Panc1 (cell line): ENCODE measurements at regions not wholly inside any gene's neighbourhood (a gene's known extent, or its start where the extent isn't known, plus 50 kb on each side); places are given as distances from the start of the nearest gene placed in this dataset.
"Not testable (repeated sequence)": the region's sequence is repeated elsewhere in the genome, so short reads cannot be mapped to it uniquely, and the experiment has no call there.

Source experiments
- ATAC-seq: fragments of 200-7000 bp; cut with Tn5 transposase; 2 replicates; pipeline ENCODE4 v1.9.1; 2020; ENCODE audit warnings: mild to moderate bottlenecking, moderate library complexity
- BruUV-seq: library from RNA; stranded (reverse); fragments of 400-500 nt; replicated peaks from 2 replicates; lab custom pipeline; 2021; lab: Mats Ljungman, UMichigan
- CTCF ChIA-PET: fragments of 300-600 bp; sonication (Branson Sonifier 250); formaldehyde crosslinking; loops from one replicate; lab custom pipeline; 2022; ENCODE audit warnings: antibody characterized with exemption; lab: Charles Lee
- POLR2A ChIA-PET: fragments of 300-600 bp; sonication (Branson Sonifier 250); formaldehyde crosslinking; loops from one replicate; lab custom pipeline; 2022; ENCODE audit warnings: antibody characterized with exemption; lab: Charles Lee
- DNase-seq: peaks from one replicate; pipeline ENCODE4 v3.0.0-alpha.2; 2010; ENCODE audit warnings: low read depth, low spot score
- H3K27ac ChIP-seq: 2 replicates; pipeline ENCODE4 v1.5.1; 2011; ENCODE audit warnings: mild to moderate bottlenecking, low read length, inconsistent platforms
- H3K27me3 ChIP-seq: fragments of 200-500 bp; sonication (Bioruptor generic); 2 replicates; pipeline ENCODE4 v1.6.0; 2014; ENCODE audit warnings: low read length, inconsistent platforms; ENCODE audit not compliant: control insufficient read depth, insufficient read depth
- H3K36me3 ChIP-seq: fragments of 200-500 bp; sonication (Bioruptor generic); 2 replicates; pipeline ENCODE4 v1.5.1; 2014; ENCODE audit warnings: inconsistent platforms, mild to moderate bottlenecking, low read length, moderate library complexity; ENCODE audit not compliant: control insufficient read depth, insufficient read depth
- H3K4me1 ChIP-seq: 2 replicates; pipeline ENCODE4 v1.5.1; 2011; ENCODE audit warnings: inconsistent platforms, mild to moderate bottlenecking, low read length, moderate library complexity; ENCODE audit not compliant: control insufficient read depth, insufficient read depth
- H3K4me3 ChIP-seq, 2 experiments: 2 replicates each; pipeline ENCODE4 v1.5.1; 2011 to 2012; ENCODE audit warnings: low read depth in 2 of 2, low read length in 2 of 2, mild to moderate bottlenecking in 2 of 2, inconsistent platforms in 1 of 2, moderate library complexity in 1 of 2
- H3K9me3 ChIP-seq: fragments of 200-500 bp; sonication (Bioruptor generic); 2 replicates; pipeline ENCODE4 v1.5.1; 2014; ENCODE audit warnings: low read depth, mild to moderate bottlenecking, inconsistent platforms, low read length, moderate library complexity; ENCODE audit not compliant: control insufficient read depth, insufficient read depth
- POLR2AphosphoS5 ChIP-seq: IDR thresholded peaks from 2 replicates; pipeline ENCODE4 v1.6.1; 2012; ENCODE audit warnings: mild to moderate bottlenecking, low read depth, low read length, moderate library complexity
- SIN3A ChIP-seq: IDR thresholded peaks from 2 replicates; pipeline ENCODE4 v1.6.1; 2012; ENCODE audit warnings: low read depth, mild to moderate bottlenecking, low read length, moderate library complexity, borderline replicate concordance; ENCODE audit not compliant: insufficient read depth
- TCF7L2 ChIP-seq: IDR thresholded peaks from 2 replicates; pipeline ENCODE4 v1.6.1; 2011; ENCODE audit warnings: mild to moderate bottlenecking, low read depth, low read length, inconsistent platforms
- in situ Hi-C: cut with HindIII; loops from 2 replicates; pipeline ENCODE4 v1.10.0; 2016; ENCODE audit warnings: low sequenced_read_pairs, low pct_unique_long_range_greater_than_20kb
- intact Hi-C: fragments of 100-400 bp; cut with micrococcal nuclease; formaldehyde crosslinking; loops from one replicate; pipeline ENCODE4 v1.10.0; 2022; ENCODE audit not compliant: unreplicated experiment
- TF ChIP-seq, protein P1 (sequence below): fragments of 450-650 bp; IDR thresholded peaks from 2 replicates; pipeline ENCODE4 v1.5.1; 2017; ENCODE audit warnings: mild to moderate bottlenecking

DNA sequence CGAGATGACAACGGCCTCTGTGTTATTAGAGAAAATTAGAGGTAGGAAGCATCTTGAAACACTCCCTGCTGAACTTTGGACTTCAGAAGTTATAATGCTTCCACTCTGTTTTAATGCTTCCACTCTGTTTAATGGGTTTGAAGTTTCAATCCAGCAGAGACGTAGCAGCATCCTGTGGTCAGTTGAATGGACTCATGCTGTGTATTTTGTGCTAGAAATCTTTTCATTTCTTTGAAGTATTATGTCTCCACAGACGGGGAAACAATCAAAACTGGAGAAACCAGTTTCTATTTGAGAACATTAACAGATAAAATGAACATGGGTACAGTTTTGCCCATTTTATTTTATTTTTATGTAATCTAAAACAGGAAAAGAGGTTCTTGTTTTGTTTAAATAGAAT, 1736.2 kb downstream of the SLITRK5 start:
- Histone ChIP-seq H3K4me3 (no peak overlapping the region), H3K4me1 (no peaks in the 10 kb centered on the region), H3K9me3 (no peaks in the 10 kb centered on the region), H3K36me3 (no peaks in the 10 kb centered on the region), H3K27me3 (no peaks in the 10 kb centered on the region), H3K27ac (no peak overlapping the region)
- DNase-seq (no peak), ATAC-seq (no peak)
- no TSS peak for BruUV-seq
- ChIA-PET POLR2A (no interaction called here), CTCF (no interaction called here)
- in situ Hi-C loops (no loop called here), intact Hi-C loops (no loop called here)
- TF ChIP-seq, protein P1, sequence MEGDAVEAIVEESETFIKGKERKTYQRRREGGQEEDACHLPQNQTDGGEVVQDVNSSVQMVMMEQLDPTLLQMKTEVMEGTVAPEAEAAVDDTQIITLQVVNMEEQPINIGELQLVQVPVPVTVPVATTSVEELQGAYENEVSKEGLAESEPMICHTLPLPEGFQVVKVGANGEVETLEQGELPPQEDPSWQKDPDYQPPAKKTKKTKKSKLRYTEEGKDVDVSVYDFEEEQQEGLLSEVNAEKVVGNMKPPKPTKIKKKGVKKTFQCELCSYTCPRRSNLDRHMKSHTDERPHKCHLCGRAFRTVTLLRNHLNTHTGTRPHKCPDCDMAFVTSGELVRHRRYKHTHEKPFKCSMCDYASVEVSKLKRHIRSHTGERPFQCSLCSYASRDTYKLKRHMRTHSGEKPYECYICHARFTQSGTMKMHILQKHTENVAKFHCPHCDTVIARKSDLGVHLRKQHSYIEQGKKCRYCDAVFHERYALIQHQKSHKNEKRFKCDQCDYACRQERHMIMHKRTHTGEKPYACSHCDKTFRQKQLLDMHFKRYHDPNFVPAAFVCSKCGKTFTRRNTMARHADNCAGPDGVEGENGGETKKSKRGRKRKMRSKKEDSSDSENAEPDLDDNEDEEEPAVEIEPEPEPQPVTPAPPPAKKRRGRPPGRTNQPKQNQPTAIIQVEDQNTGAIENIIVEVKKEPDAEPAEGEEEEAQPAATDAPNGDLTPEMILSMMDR: no peak
- no peak for TF ChIP-seq POLR2AphosphoS5
- no peak for TF ChIP-seq SIN3A

- ChIA-PET POLR2A (no interaction called here), CTCF (no interaction called here)
- Histone ChIP-seq H3K9me3 (no peaks in the 10 kb centered on the region), H3K4me1 (no peaks in the 10 kb centered on the region), H3K27ac (no peak overlapping the region), H3K36me3 (no peaks in the 10 kb centered on the region), H3K4me3 (no peak overlapping the region), H3K27me3 (no peaks in the 10 kb centered on the region)
- intact Hi-C loops (no loop called here), in situ Hi-C loops (no loop called here)
- BruUV-seq: no TSS peak
- ATAC-seq: no peak
- no peak for DNase-seq
- TF ChIP-seq SIN3A (no peak), TCF7L2 (no peak)
- TF ChIP-seq, protein P1: no peak
These were observed 1761.8 kb downstream of the SLITRK5 start for GRCh38 chr13:89432997-89433396.

GRCh38 chr13:89434624-89435023, 1763.5 kb downstream of the SLITRK5 start:
- ATAC-seq, BruUV-seq, in situ Hi-C loops, H3K27me3 ChIP-seq, POLR2A ChIA-PET, H3K4me3 ChIP-seq, intact Hi-C loops, H3K36me3 ChIP-seq, H3K4me1 ChIP-seq, H3K9me3 ChIP-seq, H3K27ac ChIP-seq, DNase-seq: not testable (repeated sequence)
- TF ChIP-seq, protein P1: peak; percentile 9; the same call in 1 of the 2 replicates
- CTCF ChIA-PET: interaction anchor here (0.7 kb wide), 1 partner anchor 159 kb away, joined by 10 read pairs; no protein-coding TSS in a partner anchor
